Endometrium (tissue), 2 donors: ENCODE measurements at regions not wholly inside any gene's neighbourhood (a gene's known extent, or its start where the extent isn't known, plus 50 kb on each side); places are given as distances from the start of the nearest gene placed in this dataset.
"Not testable (repeated sequence)": the region's sequence is repeated elsewhere in the genome, so short reads cannot be mapped to it uniquely, and the experiment has no call there.

Source experiments
- FAIRE-seq: peaks from 2 replicates; lab custom pipeline; 2012; peaks lifted over from hg19 to GRCh38; lab: Jason Lieb, UNC
- donor health status: control.
- donor health status: control.

GRCh38 chr14:30373526-30373925 lies 185.4 kb upstream of the G2E3 start:
- FAIRE-seq = no peak

GRCh38 chr14:30375296-30375892 lies 183.6 kb upstream of the G2E3 start:
- FAIRE-seq = no peak

- FAIRE-seq = no peak
Measured at GRCh38 chr14:30381861-30382480, 177.0 kb upstream of the G2E3 start.

GRCh38 chr14:30385925-30386324 lies 173.0 kb upstream of the G2E3 start:
- no peak for FAIRE-seq

GRCh38 chr14:30387871-30388270 lies 171.1 kb upstream of the G2E3 start:
- no peak for FAIRE-seq

- FAIRE-seq = no peak
Measured at GRCh38 chr14:30389134-30389876, 169.7 kb upstream of the G2E3 start.

- no peak for FAIRE-seq
Measured at GRCh38 chr14:30389877-30390385, 169.0 kb upstream of the G2E3 start.

GRCh38 chr14:30395065-30395464 lies 163.9 kb upstream of the G2E3 start:
- FAIRE-seq = no peak

- no peak for FAIRE-seq
Measured at GRCh38 chr14:30402846-30403245, 156.1 kb upstream of the G2E3 start.

- FAIRE-seq = no peak
Measured at GRCh38 chr14:30403791-30404190, 155.2 kb upstream of the G2E3 start.

GRCh38 chr14:30409508-30410015 lies 149.4 kb upstream of the G2E3 start:
- FAIRE-seq = not testable (repeated sequence)

- no peak for FAIRE-seq
Measured at GRCh38 chr14:30410986-30411385, 148.0 kb upstream of the G2E3 start.

- not testable (repeated sequence) for FAIRE-seq
Measured at GRCh38 chr14:30413184-30413583, 145.8 kb upstream of the G2E3 start.

GRCh38 chr14:30417121-30417520 lies 141.8 kb upstream of the G2E3 start:
- no peak for FAIRE-seq

GRCh38 chr14:30417999-30418398 lies 141.0 kb upstream of the G2E3 start:
- FAIRE-seq = no peak

- no peak for FAIRE-seq
Measured at GRCh38 chr14:30419037-30419436, 139.9 kb upstream of the G2E3 start.

GRCh38 chr14:30420515-30420914 lies 138.4 kb upstream of the G2E3 start:
- no peak for FAIRE-seq

- no peak for FAIRE-seq
Measured at GRCh38 chr14:30426463-30426862, 132.5 kb upstream of the G2E3 start.

GRCh38 chr14:30427401-30427800 lies 131.6 kb upstream of the G2E3 start:
- FAIRE-seq = no peak

- FAIRE-seq = no peak
Measured at GRCh38 chr14:30427846-30428245, 131.1 kb upstream of the G2E3 start.

- FAIRE-seq = peak; percentile 29
Measured at GRCh38 chr14:30431552-30431951, 127.4 kb upstream of the G2E3 start.

- no peak for FAIRE-seq
Measured at GRCh38 chr14:30440961-30441360, 118.0 kb upstream of the G2E3 start.

- no peak for FAIRE-seq
Measured at GRCh38 chr14:30443368-30444007, 115.5 kb upstream of the G2E3 start.
